ENCODE measurements at regions not wholly inside any gene's neighbourhood (a gene's known extent, or its start where the extent isn't known, plus 50 kb on each side); places are given as distances from the start of the nearest gene placed in this dataset.

GRCh38 chr9:108181441-108181840 is 674.3 kb downstream of the ACTL7B start:
- no peak overlapping the region for H3K4me3 Mint-ChIP-seq (ENCODE audit: low read depth)
- peaks cover 84% of the 10 kb centered on the region for H3K27me3 Mint-ChIP-seq
- H3K4me1 Mint-ChIP-seq (ENCODE audit: low read depth), result no peaks in the 10 kb centered on the region
- H3K9me3 Mint-ChIP-seq (ENCODE audit: low read depth), result no peaks in the 10 kb centered on the region
- no peak overlapping the region for H3K27ac Mint-ChIP-seq
- no peak for DNase-seq (ENCODE audit: low spot score, unreplicated experiment)
- TF ChIP-seq, protein P1, sequence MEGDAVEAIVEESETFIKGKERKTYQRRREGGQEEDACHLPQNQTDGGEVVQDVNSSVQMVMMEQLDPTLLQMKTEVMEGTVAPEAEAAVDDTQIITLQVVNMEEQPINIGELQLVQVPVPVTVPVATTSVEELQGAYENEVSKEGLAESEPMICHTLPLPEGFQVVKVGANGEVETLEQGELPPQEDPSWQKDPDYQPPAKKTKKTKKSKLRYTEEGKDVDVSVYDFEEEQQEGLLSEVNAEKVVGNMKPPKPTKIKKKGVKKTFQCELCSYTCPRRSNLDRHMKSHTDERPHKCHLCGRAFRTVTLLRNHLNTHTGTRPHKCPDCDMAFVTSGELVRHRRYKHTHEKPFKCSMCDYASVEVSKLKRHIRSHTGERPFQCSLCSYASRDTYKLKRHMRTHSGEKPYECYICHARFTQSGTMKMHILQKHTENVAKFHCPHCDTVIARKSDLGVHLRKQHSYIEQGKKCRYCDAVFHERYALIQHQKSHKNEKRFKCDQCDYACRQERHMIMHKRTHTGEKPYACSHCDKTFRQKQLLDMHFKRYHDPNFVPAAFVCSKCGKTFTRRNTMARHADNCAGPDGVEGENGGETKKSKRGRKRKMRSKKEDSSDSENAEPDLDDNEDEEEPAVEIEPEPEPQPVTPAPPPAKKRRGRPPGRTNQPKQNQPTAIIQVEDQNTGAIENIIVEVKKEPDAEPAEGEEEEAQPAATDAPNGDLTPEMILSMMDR (IDR thresholded peaks at IDR 0.05; ENCODE audit: unreplicated experiment), result no peak
- H3K36me3 Mint-ChIP-seq (ENCODE audit: insufficient read depth), result no peaks in the 10 kb centered on the region

GRCh38 chr9:108180541-108180940 is 675.2 kb downstream of the ACTL7B start:
- TF ChIP-seq, protein P1 (IDR thresholded peaks at IDR 0.05; ENCODE audit: unreplicated experiment), result no peak
- peaks cover 85% of the 10 kb centered on the region for H3K27me3 Mint-ChIP-seq
- H3K9me3 Mint-ChIP-seq (ENCODE audit: low read depth), result no peaks in the 10 kb centered on the region

GRCh38 chr9:108178318-108178717 is 677.5 kb downstream of the ACTL7B start:
- H3K27ac Mint-ChIP-seq, result no peak overlapping the region
- DNase-seq (ENCODE audit: low spot score, unreplicated experiment), result no peak
- no peaks in the 10 kb centered on the region for H3K36me3 Mint-ChIP-seq (ENCODE audit: insufficient read depth)
- peaks cover 2% of the 10 kb centered on the region for H3K9me3 Mint-ChIP-seq (ENCODE audit: low read depth)
- TF ChIP-seq, protein P1 (IDR thresholded peaks at IDR 0.05; ENCODE audit: unreplicated experiment), result no peak
- peaks cover 75% of the 10 kb centered on the region for H3K27me3 Mint-ChIP-seq
- no peaks in the 10 kb centered on the region for H3K4me1 Mint-ChIP-seq (ENCODE audit: low read depth)
- no peak overlapping the region for H3K4me3 Mint-ChIP-seq (ENCODE audit: low read depth)

More at GRCh38 chr9:108180541-108180940, 675.2 kb downstream of the ACTL7B start:
- Mint-ChIP-seq H3K4me1 (ENCODE audit: low read depth) (no peaks in the 10 kb centered on the region), H3K4me3 (ENCODE audit: low read depth) (no peak overlapping the region), H3K36me3 (ENCODE audit: insufficient read depth) (no peaks in the 10 kb centered on the region), H3K27ac (no peak overlapping the region)
- no peak for DNase-seq (ENCODE audit: low spot score, unreplicated experiment)

DNA sequence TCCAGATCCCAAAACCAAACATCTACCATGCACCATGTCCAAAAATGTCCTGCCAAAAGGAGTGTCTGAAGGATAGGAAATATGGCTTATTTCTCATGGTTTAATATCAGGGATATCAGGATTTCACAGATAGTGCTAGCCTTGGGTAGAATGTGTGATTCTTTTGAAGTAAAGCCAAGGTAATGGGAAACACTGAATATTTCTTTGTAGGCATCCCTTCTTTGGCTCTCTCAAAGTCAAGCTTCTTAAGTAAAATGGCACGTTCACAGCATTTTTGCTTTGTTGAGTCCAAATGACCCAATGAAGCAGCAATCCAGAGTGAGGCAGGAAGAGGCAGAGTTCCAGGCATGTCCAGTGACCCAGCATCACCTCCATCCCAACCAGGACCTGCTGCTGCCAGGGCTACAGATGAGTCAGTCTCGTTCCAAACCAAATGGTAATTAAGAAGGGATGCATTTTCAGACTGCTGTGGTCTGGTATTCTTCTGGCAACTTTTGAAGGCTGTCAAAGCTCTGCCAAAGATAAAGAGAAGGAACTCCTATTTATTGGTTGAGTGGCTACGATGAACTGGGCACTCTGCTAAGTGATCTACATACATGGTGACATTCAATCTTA is 678.8 kb upstream of the KLF4 start:
- Mint-ChIP-seq H3K9me3 (ENCODE audit: low read depth) (peaks cover 19% of the 10 kb centered on the region), H3K36me3 (ENCODE audit: insufficient read depth) (peaks cover 4% of the 10 kb centered on the region), H3K27ac (no peak overlapping the region), H3K4me1 (ENCODE audit: low read depth) (peaks cover 14% of the 10 kb centered on the region), H3K27me3 (peaks cover 73% of the 10 kb centered on the region), H3K4me3 (ENCODE audit: low read depth) (no peak overlapping the region)
- DNase-seq (ENCODE audit: low spot score, unreplicated experiment), result no peak
- TF ChIP-seq, protein P1 (IDR thresholded peaks at IDR 0.05; ENCODE audit: unreplicated experiment), result no peak

GRCh38 chr9:108167136-108167900 is 677.7 kb upstream of the KLF4 start:
- Mint-ChIP-seq H3K9me3 (ENCODE audit: low read depth) (peaks cover 9% of the 10 kb centered on the region), H3K27me3 (peaks cover 73% of the 10 kb centered on the region), H3K27ac (no peak overlapping the region), H3K36me3 (ENCODE audit: insufficient read depth) (peaks cover 3% of the 10 kb centered on the region), H3K4me3 (ENCODE audit: low read depth) (no peak overlapping the region), H3K4me1 (ENCODE audit: low read depth) (peaks cover 14% of the 10 kb centered on the region)
- TF ChIP-seq, protein P1 (IDR thresholded peaks at IDR 0.05; ENCODE audit: unreplicated experiment), result no peak
- DNase-seq (ENCODE audit: low spot score, unreplicated experiment), result no peak
